ENCODE measurements at regions not wholly inside any gene's neighbourhood (a gene's known extent, or its start where the extent isn't known, plus 50 kb on each side); places are given as distances from the start of the nearest gene placed in this dataset.

DNA sequence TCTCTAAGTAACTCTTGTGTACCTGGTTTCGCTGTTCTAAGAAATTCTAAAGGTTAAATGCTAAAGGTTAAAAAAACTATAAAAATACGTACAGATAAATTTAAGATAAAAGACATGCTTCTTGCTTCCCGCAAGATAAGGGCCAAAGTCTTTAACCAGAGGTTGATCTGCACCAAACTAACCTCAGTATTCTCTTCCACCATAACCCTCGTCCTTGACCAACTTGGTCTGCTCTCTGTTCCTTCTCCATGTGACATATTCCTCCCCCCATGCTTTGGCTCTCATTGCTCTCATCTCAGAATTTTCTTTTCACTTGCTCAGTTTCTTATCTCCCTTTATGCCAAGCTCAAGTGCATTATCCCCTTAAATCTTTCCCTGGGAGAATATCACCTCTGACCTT is 330.5 kb upstream of the ZFHX3 start:
- H3K9ac ChIP-seq (ENCODE audit: low read length), result no peak overlapping the region
- H3K79me2 ChIP-seq (ENCODE audit: insufficient read depth, low read length), result no peaks in the 10 kb centered on the region
- no peaks in the 10 kb centered on the region for H3K9me2 ChIP-seq (ENCODE audit: low read depth, low read length)
- no peaks in the 10 kb centered on the region for H3K4me1 ChIP-seq (ENCODE audit: insufficient read depth, low read length, severe bottlenecking)
- H3K27ac ChIP-seq (ENCODE audit: low read depth, low read length, poor library complexity, severe bottlenecking), result no peak overlapping the region
- no peaks in the 10 kb centered on the region for H4K20me1 ChIP-seq (ENCODE audit: insufficient read depth, low read length)
- H3K27me3 ChIP-seq (ENCODE audit: insufficient read depth, low read length), result no peaks in the 10 kb centered on the region
- H3F3A ChIP-seq (ENCODE audit: insufficient read depth, low read length), result no peaks in the 10 kb centered on the region
- H3K36me3 ChIP-seq (ENCODE audit: insufficient read depth, low read length), result no peaks in the 10 kb centered on the region
- H3K9me3 ChIP-seq (ENCODE audit: low read length), result no peaks in the 10 kb centered on the region
- TF ChIP-seq, protein P1, sequence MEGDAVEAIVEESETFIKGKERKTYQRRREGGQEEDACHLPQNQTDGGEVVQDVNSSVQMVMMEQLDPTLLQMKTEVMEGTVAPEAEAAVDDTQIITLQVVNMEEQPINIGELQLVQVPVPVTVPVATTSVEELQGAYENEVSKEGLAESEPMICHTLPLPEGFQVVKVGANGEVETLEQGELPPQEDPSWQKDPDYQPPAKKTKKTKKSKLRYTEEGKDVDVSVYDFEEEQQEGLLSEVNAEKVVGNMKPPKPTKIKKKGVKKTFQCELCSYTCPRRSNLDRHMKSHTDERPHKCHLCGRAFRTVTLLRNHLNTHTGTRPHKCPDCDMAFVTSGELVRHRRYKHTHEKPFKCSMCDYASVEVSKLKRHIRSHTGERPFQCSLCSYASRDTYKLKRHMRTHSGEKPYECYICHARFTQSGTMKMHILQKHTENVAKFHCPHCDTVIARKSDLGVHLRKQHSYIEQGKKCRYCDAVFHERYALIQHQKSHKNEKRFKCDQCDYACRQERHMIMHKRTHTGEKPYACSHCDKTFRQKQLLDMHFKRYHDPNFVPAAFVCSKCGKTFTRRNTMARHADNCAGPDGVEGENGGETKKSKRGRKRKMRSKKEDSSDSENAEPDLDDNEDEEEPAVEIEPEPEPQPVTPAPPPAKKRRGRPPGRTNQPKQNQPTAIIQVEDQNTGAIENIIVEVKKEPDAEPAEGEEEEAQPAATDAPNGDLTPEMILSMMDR (IDR thresholded peaks at IDR 0.05; ENCODE audit: low read length), result no peak
- no peak for TF ChIP-seq EZH2 (IDR thresholded peaks at IDR 0.05; ENCODE audit: borderline replicate concordance, low read length)
- no peak overlapping the region for H3K4me2 ChIP-seq (ENCODE audit: low read length)
- H2AFZ ChIP-seq (ENCODE audit: low read length), result no peak overlapping the region
- no peak overlapping the region for H3K4me3 ChIP-seq (ENCODE audit: low read depth, low read length, poor library complexity, severe bottlenecking)

DNA sequence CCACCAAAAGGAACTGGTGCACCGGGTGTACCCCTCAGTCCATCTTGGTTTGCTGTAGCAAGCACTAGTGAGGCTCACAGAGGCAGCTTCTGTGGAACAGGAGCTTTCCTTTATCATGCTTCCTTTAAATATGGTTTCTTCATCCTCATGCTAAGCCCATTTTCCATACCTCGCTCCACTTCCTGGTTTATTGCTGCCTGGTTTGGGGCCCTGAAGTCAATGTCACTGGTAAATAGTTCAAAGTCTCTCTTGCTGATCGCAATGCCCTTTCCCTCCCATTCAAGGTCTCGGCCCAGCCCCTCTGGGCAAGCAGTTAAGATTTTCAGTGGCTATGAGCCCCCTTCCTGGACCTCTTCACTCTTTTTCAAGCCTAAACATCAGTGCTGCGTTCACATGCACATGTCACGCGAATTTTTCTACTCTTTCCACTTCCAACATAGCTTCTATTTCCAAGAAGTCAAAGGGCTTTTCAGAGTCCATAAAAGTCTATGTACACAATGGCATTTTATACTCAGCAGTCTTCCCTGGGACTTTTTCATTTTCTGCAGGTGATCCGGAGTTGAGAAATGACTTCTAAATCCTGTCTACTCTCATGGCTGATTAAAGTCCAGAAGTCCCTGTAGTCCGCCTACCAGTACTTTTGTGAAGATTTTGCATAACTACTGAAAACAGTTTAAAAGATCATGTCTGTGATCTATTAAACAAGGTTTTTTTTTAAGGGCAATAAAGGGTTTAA is 323.8 kb upstream of the ZFHX3 start:
- no peaks in the 10 kb centered on the region for H3K27me3 ChIP-seq (ENCODE audit: insufficient read depth, low read length)
- H3K9me2 ChIP-seq (ENCODE audit: low read depth, low read length), result no peaks in the 10 kb centered on the region
- no peak overlapping the region for H3K27ac ChIP-seq (ENCODE audit: low read depth, low read length, poor library complexity, severe bottlenecking)
- no peak for TF ChIP-seq EZH2 (IDR thresholded peaks at IDR 0.05; ENCODE audit: borderline replicate concordance, low read length)
- TF ChIP-seq, protein P1 (IDR thresholded peaks at IDR 0.05; ENCODE audit: low read length), result no peak
- H3K9ac ChIP-seq (ENCODE audit: low read length), result no peak overlapping the region
- H2AFZ ChIP-seq (ENCODE audit: low read length), result no peak overlapping the region
- no peak overlapping the region for H3K4me3 ChIP-seq (ENCODE audit: low read depth, low read length, poor library complexity, severe bottlenecking)
- H3K9me3 ChIP-seq (ENCODE audit: low read length), result no peaks in the 10 kb centered on the region
- no peak overlapping the region for H3K4me2 ChIP-seq (ENCODE audit: low read length)
- no peaks in the 10 kb centered on the region for H3K4me1 ChIP-seq (ENCODE audit: insufficient read depth, low read length, severe bottlenecking)
- H4K20me1 ChIP-seq (ENCODE audit: insufficient read depth, low read length), result no peaks in the 10 kb centered on the region
- H3K79me2 ChIP-seq (ENCODE audit: insufficient read depth, low read length), result no peaks in the 10 kb centered on the region
- H3K36me3 ChIP-seq (ENCODE audit: insufficient read depth, low read length), result no peaks in the 10 kb centered on the region
- no peaks in the 10 kb centered on the region for H3F3A ChIP-seq (ENCODE audit: insufficient read depth, low read length)

DNA sequence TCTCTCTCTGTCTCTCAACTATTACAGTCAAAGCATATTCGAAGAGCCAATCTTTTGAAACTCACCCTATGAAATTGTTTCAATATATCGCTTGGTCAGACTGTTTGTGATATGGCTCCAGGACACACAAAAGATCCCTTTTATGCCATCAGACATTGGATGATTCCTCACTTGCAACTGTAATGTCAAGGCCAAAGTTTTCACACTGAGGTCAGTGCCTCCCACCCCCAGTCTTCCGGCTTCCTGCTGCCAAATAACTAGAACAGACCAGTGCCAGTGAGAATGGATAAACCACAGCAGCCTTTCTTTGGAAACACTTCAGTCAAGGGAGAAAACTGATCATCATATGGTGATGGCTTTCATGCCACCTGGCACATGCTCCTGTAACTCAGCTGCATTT is 321.9 kb upstream of the ZFHX3 start:
- H3K4me2 ChIP-seq (ENCODE audit: low read length), result no peak overlapping the region
- TF ChIP-seq, protein P1 (IDR thresholded peaks at IDR 0.05; ENCODE audit: low read length), result no peak
- TF ChIP-seq EZH2 (IDR thresholded peaks at IDR 0.05; ENCODE audit: borderline replicate concordance, low read length), result no peak

More for the DNA sequence above, 321.9 kb upstream of the ZFHX3 start:
- H3K4me3 ChIP-seq (ENCODE audit: low read depth, low read length, poor library complexity, severe bottlenecking), result no peak overlapping the region
- H3K27ac ChIP-seq (ENCODE audit: low read depth, low read length, poor library complexity, severe bottlenecking), result no peak overlapping the region
- no peaks in the 10 kb centered on the region for H3K9me2 ChIP-seq (ENCODE audit: low read depth, low read length)
- no peaks in the 10 kb centered on the region for H3K4me1 ChIP-seq (ENCODE audit: insufficient read depth, low read length, severe bottlenecking)
- no peaks in the 10 kb centered on the region for H3K79me2 ChIP-seq (ENCODE audit: insufficient read depth, low read length)
- H2AFZ ChIP-seq (ENCODE audit: low read length), result no peak overlapping the region
- no peaks in the 10 kb centered on the region for H3K27me3 ChIP-seq (ENCODE audit: insufficient read depth, low read length)
- no peaks in the 10 kb centered on the region for H3F3A ChIP-seq (ENCODE audit: insufficient read depth, low read length)
- H3K9ac ChIP-seq (ENCODE audit: low read length), result no peak overlapping the region
- H3K9me3 ChIP-seq (ENCODE audit: low read length), result no peaks in the 10 kb centered on the region
- H3K36me3 ChIP-seq (ENCODE audit: insufficient read depth, low read length), result no peaks in the 10 kb centered on the region
- no peaks in the 10 kb centered on the region for H4K20me1 ChIP-seq (ENCODE audit: insufficient read depth, low read length)
